ENCODE measurements at regions not wholly inside any gene's neighbourhood (a gene's known extent, or its start where the extent isn't known, plus 50 kb on each side); places are given as distances from the start of the nearest gene placed in this dataset.
"Not testable (repeated sequence)": the region's sequence is repeated elsewhere in the genome, so short reads cannot be mapped to it uniquely, and the experiment has no call there.

DNA sequence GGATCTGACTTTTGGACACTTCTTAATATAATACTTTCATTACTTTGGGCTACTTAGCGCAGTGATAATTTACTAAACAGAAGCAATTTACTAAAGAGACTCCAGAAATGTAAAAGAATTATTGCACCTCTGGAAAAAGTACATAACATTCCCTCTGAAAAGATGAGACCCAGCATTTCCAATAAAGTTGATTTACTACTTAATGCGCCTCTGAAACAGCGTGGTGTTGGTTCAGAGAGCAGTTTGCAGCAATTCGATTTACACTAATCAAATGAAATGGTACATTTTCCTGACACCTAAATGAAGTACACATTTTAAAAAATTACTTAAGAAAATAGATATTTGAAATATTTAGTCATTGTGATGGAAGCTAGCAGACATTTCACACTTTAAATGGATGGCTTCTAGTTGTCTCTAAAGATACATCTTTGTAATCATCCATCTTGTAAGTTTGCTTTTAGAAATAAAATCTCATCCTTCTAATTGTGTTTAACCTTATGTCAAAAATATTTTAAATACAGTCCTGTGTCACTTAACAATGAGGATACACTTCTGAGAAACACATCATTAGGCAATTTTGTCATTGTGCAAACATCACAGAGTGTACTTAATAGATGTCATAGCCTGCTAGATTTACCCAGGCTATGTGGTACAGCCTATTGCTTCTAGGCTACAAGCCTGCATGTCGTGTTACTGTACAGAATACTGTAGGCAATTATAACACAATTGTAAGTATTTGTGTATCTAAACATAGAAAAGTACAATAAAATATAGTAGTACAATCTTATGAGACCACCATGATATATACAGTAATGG, 284.6 kb upstream of the UBE2E3 start:
- no peak for DNase-seq (ENCODE audit: low read depth)

DNA sequence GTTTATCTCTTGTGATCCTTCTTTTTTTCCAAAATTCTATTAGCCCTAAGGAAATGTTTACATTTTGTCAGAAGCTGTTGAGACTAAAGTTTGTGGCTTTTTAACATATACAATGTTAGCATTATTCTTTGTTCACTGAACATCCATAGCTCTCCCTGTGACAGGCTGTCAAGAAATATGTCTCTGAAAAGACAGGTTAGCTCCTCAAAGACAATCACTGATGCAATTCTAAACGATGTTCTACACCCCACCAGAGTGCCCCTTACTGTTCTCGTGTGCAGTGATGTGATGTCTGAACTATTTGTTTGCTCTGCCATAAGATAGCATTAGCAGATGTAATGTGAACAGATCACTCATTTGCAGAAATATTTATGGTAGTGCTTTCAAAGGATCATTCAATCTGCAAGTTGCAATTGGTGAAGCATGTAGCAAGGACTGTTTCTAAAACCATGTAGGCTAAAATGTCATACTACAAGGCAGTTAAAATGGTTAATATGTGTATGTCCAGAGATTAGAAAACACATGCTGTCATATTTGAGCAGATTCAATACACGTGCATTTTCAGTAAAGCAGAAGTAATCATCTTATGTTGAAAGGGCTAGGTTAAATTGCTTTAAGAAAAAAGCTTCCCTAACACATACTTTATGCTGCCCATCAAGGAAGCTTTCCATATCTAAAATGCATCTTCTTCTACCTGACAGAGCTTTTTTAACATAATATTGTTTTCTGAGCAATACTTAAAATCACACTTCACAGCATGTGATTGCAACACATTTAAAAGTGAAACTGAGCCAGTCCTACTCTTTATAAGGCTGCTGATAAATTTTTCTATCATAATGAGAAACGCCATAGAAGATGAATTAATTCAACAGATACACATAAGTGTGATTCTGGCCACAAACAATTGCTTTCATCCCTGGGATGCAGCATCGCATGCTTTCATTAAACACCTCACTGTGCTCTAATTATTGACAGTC, 285.7 kb upstream of the UBE2E3 start:
- DNase-seq (ENCODE audit: low read depth), result no peak

DNA sequence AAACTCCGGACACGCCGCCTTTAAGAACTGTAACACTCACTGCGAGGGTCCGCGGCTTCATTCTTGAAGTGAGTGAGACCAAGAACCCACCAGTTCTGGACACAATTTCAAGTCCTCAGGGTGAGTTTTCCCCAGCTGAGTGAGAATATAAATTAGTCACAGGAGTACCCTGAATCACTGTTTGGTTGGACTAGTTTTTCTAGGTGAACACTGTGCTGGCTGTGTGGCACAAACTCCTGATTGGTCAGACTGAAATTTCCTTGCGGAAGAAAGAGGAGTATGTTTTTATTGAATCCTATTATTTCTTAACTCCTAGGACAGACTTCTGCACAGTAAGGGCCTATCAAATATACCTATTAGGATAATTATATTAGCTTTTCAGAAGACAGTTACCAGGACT, 288.1 kb upstream of the UBE2E3 start:
- DNase-seq (ENCODE audit: low read depth), result no peak

DNA sequence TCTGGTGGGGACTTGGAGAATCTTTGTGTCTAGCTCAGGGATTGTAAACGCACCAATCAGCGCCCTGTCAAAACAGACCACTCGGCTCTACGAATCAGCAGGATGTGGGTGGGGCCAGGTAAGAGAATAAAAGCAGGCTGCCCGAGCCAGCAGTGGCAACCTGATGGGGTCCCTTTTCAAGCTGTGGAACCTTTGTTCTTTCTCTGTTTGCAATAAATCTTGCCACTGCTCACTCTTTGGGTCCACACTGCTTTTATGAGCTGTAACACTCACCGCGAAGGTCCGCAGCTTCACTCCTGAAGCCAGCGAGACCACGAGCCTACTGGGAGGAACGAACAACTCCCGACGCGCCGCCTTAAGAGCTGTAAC, 288.6 kb upstream of the UBE2E3 start:
- not testable (repeated sequence) for DNase-seq (ENCODE audit: low read depth)

DNA sequence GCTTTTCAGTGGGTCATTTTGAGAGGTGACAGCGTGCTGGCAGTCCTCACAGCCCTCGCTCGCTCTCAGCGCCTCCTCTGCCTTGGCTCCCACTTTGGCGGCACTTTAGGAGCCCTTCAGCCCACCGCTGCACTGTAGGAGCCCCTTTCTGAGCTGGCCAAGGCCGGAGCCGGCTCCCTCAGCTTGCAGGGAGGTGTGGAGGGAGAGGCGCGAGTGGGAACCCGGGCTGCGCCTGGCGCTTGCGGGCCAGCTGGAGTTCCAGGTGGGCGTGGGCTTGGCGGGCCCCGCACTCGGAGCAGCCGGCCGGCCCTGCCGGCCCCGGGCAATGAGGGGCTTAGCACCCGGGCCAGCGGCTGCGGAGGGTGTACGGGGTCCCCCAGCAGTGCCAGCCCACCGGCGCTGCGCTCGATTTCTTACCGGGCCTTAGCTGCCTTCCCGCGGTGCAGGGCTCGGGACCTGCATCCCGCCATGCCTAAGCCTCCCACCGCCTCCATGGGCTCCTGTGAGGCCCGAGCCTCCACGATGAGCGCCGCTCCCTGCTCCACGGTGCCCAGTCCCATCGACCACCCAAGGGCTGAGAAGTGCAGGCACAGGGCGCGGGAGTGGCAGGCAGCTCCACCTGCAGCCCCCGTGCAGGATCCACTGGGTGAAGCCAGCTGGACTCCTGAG, 289.1 kb upstream of the UBE2E3 start:
- DNase-seq (ENCODE audit: low read depth), result not testable (repeated sequence)

DNA sequence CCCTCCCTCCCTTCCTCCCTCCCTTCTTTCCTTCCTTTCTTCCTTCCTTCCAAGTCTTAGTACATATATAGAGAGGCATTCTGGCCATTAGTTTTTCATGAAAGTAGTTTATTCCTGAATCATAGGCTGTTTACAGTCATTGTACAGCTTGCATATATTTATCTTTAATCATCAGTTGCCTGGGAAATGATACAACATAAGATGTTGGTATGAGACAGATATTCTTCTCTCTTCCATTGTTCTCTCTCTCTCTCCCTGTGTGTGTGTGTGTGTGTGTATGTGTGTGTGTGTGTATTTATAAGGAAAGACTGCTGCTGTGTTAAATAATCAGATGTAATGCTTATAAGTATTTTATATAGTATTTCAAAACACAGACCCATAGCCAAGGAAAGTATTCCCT, 289.8 kb upstream of the UBE2E3 start:
- peak; percentile 49 for DNase-seq (ENCODE audit: low read depth)

DNA sequence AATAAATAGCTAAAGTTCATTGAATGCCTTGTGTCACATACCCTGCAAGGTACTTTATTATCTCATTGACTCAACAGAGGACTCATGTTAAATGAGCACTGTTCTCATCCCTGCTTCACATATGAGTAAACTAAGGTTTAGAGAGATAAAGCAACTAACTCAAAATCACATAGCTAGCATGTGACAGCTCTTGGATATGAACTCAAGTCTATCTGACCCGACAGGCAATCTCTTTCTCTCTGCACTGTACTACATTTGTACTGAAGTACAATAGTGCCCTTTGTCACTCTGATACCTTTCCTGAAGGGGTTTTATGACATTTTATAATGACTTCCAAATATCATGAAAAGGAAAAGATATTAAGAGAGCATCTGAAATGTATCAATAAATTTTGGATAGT, 297.5 kb upstream of the UBE2E3 start:
- no peak for DNase-seq (ENCODE audit: low read depth)

DNA sequence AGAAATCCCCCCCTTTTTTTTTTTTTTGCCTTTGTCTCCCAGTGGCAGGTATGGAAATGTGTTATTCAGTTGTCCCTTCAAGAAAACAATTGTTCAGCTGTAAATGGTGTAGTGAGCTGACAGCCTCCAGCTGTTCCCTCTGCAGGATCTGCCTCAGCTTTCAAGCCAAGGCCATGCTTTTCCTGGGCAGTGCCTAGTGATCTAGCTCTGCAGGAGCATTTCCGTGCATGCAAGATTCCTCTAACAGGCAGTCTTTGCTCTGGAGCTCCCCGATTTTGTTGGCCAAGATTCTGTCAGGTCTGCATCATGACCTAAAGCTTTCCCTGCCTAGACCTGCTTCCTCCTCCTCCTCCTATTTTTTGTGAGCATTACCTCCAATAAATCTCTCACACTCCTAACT, 300.7 kb upstream of the UBE2E3 start:
- DNase-seq (ENCODE audit: low read depth), result no peak

DNA sequence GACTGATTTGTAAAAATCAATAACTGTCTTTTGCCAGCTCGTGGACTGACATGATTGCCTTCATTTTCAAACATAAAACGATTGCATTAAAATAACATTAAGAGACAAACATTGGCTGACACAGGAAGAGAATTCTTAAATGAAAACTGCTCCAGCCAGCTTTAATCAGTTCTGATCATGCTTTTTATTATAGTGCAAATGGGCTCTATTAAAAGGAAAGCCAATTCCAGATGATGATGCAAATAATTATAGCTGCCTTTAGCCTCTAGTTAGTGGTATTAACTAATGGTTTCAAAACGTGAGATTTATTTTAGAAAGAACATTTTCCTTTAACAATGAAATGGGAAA, 301.8 kb upstream of the UBE2E3 start:
- DNase-seq (ENCODE audit: low read depth), result no peak

DNA sequence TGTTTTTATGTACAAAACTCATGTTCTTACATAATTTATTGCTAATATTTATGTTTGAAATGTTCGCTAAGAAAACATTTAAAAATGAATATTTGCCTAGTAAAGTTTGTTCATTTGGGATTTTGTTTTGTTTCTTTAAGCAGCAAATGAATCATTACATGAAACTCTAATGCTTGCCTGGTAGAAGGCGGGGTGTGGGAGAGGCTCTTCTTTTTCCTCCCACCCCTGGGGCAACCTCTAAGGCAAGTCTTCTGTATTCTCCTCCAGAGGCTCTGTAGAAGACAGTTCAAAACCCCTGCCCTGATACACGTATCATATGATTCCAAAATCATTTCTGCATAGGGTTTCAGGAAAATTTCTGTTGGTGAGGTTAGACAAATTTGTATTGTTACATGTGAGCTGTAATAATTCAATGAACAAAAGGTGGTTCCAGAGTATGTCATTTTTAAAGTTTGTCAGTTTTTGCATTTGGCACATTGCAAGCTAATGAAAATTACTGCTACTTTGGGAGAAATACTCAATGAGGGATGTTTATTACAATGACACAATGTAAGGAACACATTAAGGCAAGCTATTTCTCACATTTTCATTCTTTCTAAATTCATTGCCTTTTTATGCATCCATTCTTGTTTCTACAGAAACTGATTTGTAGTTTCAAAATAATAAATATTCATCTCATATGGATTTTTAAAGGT, 302.3 kb upstream of the UBE2E3 start:
- DNase-seq (ENCODE audit: low read depth), result no peak

DNA sequence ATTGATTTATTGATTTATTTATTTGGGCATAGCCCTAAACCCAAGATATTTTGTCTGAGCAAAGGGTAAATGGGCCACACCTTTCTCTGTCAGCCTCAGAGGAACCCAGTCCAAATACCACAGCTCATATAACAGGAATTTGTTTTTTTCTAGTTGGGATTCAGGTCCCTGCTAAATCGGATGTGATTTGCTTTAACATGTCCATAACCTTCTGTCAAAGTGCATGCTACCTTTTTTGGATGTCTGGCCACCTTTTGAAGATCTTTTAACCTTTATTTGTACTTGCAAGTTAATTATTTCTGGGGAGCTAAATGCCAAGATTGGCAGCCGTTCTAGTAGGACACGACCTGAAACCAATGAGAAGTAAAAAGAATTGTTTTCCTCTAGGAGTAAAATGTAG, 303.2 kb upstream of the UBE2E3 start:
- no peak for DNase-seq (ENCODE audit: low read depth)

DNA sequence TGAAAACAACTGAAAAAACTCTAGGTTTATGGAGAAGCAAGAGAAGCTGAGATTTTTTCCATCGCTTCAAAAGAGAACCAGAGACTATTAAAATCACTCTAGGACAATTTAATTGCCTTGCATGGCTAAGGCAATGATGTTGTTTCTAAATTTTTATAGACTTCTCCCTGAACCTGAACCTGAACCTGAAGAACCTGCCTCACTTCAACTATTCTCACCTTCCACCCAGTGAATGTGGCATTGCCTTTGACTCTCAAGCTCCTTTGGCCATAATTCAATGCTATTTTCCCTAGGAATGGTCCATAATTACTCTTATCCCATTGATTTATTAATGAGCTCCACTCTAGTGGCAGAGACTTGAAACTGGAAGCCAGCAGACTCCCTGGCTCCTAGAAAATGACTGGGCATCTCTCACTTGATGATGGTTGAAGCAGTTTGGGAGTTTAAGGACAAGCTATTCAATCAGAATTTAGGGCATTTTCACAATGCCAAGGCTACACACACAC, 303.8 kb upstream of the UBE2E3 start:
- DNase-seq (ENCODE audit: low read depth), result no peak

DNA sequence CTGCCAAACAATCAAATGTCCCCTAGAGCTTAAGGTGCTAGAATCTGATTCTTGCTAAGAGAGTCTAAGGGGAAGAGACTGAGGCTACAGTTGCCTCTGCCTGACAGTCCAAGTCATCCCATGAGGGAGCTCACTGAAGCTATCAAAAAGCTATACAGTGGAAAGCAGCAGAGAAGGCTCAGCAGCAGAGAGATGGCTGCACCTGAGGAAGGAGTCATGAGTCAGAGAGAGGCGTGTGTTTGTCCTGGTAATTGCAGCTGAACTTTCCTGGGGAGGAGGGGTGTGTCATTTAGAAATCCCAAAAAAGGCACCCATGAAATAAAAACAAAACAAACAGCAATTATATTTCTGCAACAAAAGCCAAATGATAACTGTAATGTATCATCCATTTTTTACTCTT, 305.2 kb upstream of the UBE2E3 start:
- no peak for DNase-seq (ENCODE audit: low read depth)

DNA sequence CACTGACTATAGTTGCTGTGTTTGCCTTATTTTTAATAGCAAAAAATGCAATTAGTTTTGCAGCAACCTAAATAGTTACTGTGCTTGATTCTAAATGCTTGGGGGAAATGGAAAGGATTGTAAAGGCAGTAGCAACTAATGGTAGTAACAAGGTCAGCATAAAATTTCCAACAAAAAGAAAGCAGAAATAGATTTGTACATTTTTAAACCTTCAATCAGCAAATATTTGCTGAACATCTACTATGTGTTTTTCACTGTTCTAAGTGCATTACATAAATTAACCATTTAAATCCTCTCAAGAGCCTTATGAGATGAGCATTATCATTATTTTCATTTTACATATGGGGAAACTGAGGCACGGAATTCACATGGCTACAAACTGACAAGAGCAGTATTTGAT, 308.0 kb upstream of the UBE2E3 start:
- DNase-seq (ENCODE audit: low read depth), result no peak

DNA sequence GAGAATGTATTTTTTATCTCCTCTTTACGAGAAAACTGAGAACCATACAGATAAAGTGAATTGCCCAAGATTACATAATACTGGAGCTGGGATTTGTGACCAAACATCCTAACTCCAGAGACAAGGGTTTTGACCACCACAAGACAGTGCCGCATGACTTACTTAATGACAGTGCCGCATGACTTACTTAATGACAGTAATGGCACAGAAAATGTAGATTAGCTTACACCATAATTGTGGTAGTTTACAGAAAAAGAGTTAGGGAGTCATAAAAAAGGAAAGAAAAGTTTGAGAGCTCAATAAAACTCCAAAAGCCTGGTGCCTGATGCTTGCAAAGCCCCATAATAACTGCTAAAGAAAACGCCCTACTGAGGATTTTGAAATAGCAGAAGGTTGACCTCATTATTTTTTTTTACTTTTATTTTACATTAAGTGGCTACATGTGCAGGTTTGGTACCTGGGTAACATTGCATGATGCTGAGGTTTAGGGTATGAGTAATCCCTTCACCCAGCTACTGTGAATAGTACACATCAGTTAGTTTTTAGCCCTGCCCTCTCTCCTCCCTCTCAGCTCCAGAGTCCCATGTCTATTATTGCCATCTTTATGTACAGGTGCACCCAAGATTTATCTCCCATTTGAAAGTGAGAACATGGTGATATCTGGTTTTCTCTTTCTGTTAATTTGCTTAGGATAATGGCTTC, 310.0 kb upstream of the UBE2E3 start:
- DNase-seq (ENCODE audit: low read depth), result no peak

DNA sequence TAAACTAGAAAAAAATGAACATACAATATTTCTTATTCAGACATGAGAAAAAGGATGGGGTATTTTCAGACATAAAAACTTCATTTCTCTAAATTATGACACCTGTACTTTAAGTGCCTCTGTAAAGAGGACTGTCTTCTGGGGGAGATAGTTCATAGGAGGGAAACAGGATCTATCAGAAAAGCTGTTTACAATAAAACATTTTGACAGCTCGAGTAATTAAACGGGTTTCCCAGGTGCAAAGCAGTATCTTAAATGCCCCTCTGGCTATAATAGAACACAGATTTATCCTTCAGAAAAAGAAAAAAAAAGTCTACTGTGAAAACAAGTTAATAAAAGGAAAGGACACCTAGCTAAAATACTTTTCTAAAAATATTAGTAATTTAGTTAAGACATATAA, 311.4 kb upstream of the UBE2E3 start:
- no peak for DNase-seq (ENCODE audit: low read depth)

DNA sequence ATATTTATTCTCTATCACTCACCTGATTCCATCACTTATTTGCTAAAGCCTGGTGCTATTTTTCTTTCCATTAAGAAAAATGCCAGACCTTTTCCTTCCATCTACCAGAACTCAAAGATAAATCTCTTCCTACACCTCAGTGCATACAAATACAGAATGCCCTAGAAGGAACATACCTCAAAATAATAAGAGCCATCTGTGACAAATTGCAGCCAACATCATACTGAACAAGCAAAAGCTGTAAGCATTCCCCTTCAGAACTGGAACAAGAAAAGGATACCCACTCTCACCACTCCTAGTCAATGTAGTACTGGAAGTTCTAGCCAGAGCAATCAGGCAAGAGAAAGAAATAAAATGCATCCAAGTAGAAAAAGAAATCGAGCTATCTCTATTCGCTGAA, 315.9 kb upstream of the UBE2E3 start:
- no peak for DNase-seq (ENCODE audit: low read depth)

DNA sequence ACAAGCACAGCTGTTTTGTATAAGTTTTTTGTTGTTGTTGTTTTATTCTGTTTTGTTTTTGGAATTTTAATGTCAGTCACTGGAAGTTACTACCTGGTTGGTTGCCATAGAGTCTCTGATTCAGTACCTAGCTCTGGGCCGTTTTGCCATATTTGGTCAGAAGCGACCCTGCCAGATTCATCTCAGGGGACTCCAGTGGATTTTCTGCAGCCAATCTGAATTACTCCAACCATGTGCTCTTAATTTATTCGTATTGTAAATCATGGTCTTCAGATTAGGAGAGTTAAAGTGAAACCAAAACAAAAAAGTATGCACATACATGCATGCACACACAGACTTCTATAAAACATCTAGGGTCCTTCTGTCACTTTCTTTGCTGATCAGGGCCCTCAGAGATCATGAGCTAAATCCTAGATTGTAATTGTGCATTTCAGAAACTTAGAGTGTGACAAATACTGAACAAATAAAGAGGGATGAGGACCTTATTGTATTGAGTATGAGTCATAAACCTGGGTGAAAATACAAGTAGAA, 317.4 kb upstream of the UBE2E3 start:
- peak; percentile 30 for DNase-seq (ENCODE audit: low read depth)

DNA sequence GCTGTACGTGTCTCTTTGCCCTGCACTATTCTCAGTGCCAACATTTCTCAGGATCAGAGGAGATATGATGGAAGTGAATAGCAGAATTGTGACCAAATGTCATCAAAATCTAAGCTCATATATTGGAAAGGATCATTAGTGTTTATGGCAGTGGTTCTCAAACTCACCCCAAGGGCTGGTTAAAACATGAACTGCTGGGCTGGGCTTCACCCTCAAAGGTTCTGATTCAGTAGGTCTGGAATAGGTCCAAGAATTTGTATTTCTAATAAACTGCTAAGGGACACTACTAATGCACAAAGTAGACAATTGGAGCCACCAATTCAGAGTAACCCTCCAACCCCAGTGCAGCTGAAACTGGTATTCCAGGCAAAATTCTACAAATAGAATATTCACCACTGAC, 317.9 kb upstream of the UBE2E3 start:
- no peak for DNase-seq (ENCODE audit: low read depth)

DNA sequence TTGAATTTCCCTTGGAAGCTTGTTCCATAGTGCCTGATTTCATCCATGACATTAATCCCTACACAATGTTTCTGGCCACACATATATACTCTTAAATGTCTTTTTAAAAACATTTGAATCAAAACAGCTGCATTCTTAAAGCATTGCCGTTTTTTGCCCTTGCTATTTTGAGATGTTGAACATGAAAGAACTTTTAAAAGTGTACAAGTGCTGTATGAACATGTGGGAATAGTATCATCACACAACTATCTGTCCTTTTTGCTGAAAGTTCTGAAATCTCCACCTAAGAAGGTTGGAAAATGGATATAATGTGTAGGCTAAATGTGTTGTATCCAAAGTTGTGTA, 318.7 kb upstream of the UBE2E3 start:
- no peak for DNase-seq (ENCODE audit: low read depth)

All from fibroblast of gingiva (primary cell).